Upper lobe of left lung (tissue), 6 donors: ENCODE measurements at regions not wholly inside any gene's neighbourhood (a gene's known extent, or its start where the extent isn't known, plus 50 kb on each side); places are given as distances from the start of the nearest gene placed in this dataset.

Experiments used
- ATAC-seq, 2 donors: fragments of 200-7000 bp; cut with Tn5 transposase; one replicate each; pipeline ENCODE4 v1.9.1; 2022; ENCODE audit warnings: mild to moderate bottlenecking in 2 of 2, moderate library complexity in 2 of 2; ENCODE audit not compliant: low FRiP score in 2 of 2
- DNase-seq, 2 donors: peaks; one replicate each; pipeline ENCODE4 v3.0.0-alpha.2; 2019 to 2020
- H3K27ac ChIP-seq, 4 donors: fragments of 200-600 bp; sonication (generic); one replicate each; pipeline ENCODE4 v1.5.1; 2016 to 2019
- H3K27me3 ChIP-seq, 4 donors: fragments of 200-600 bp; sonication (generic); one replicate each; pipeline ENCODE4 v1.5.1; 2017 to 2019
- H3K36me3 ChIP-seq, 4 donors: fragments of 200-600 bp; sonication (generic); one replicate each; pipeline ENCODE4 v1.5.1; 2016 to 2019
- H3K4me1 ChIP-seq, 4 donors: fragments of 200-600 bp; sonication (generic); one replicate each; pipeline ENCODE4 v1.5.1; 2018 to 2019
- H3K4me3 ChIP-seq, 4 donors: fragments of 200-600 bp; sonication (generic); one replicate each; pipeline ENCODE4 v1.5.1; 2017 to 2019; ENCODE audit warnings: mild to moderate bottlenecking in 2 of 4, moderate library complexity in 1 of 4
- H3K9me3 ChIP-seq, 4 donors: fragments of 200-600 bp; sonication (generic); one replicate each; pipeline ENCODE4 v1.5.1; 2018 to 2019
- CTCF ChIP-seq, 6 experiments: fragments of 450-650 bp in 4 of 6; fragments of 200-600 bp in 2 of 6; sonication (generic) in 2 of 6; IDR thresholded peaks; one replicate each; pipeline ENCODE4 v1.5.1; 2016 to 2019; ENCODE audit warnings: antibody characterized with exemption in 6 of 6
- EP300 ChIP-seq, 4 donors: sonication (generic); formaldehyde crosslinking; IDR thresholded peaks; one replicate each; pipeline ENCODE4 v1.5.1; 2017; ENCODE audit warnings: antibody characterized with exemption in 4 of 4, control low read depth in 2 of 4
- POLR2A ChIP-seq, 4 donors: fragments of 450-650 bp; IDR thresholded peaks; one replicate each; pipeline ENCODE4 v1.5.1; 2016 to 2017; ENCODE audit warnings: antibody characterized with exemption in 4 of 4, mild to moderate bottlenecking in 2 of 4
- POLR2AphosphoS5 ChIP-seq, 2 donors: sonication (generic); formaldehyde crosslinking; IDR thresholded peaks; one replicate each; pipeline ENCODE4 v1.5.1; 2017; ENCODE audit warnings: antibody characterized with exemption in 2 of 2
- WGBS, 2 donors: methylation state at CpG; one replicate each; pipeline ENCODE4 v1.1.5; 2017 to 2018; 5-methylcytosine and 5-hydroxymethylcytosine counted together
- donor health status: DM: no; HTN: no; CAD: no; lungs with moderate emphysema.
- donor health status: DM: no; HTN: yes; CAD: no; lungs with severe emphysema.

- no peak overlapping the region for H3K4me3 ChIP-seq
- DNase-seq = no peak
- H3K9me3 ChIP-seq = no peaks in the 10 kb centered on the region
- peaks cover 28 to 30% (median 29%) of the 10 kb centered on the region in 4 donors for H3K4me1 ChIP-seq
- peak overlapping the region; percentile 76 to 81 (median 76) for H3K27ac ChIP-seq
- peak; percentile 26 to 38 for ATAC-seq
- H3K27me3 ChIP-seq = no peaks in the 10 kb centered on the region
- 49 to 68% methylated on average over 6 of the region's 6 CpGs for WGBS, 2 donors
- no peaks in the 10 kb centered on the region for H3K36me3 ChIP-seq
- TF ChIP-seq EP300 (IDR thresholded peaks at IDR 0.05) (no peak), CTCF (IDR thresholded peaks at IDR 0.05) (no peak)
Observed at GRCh38 chr4:138910195-138910913, 105.2 kb upstream of the NOCT start.

- no peak for TF ChIP-seq POLR2AphosphoS5 (IDR thresholded peaks at IDR 0.05)
- TF ChIP-seq EP300 (IDR thresholded peaks at IDR 0.05) = no peak
- TF ChIP-seq CTCF (IDR thresholded peaks at IDR 0.05) = no peak
- TF ChIP-seq POLR2A (IDR thresholded peaks at IDR 0.05) = no peak
- DNase-seq (no peak), ATAC-seq (no peak)
- 95 to 99% methylated on average over 4 of the region's 4 CpGs for WGBS, 2 donors
- H3K27ac ChIP-seq = peak overlapping the region in 3 of 4 donors; percentile 76 to 81 (median 77)
- H3K9me3 ChIP-seq = no peaks in the 10 kb centered on the region
- no peaks in the 10 kb centered on the region for H3K27me3 ChIP-seq
- H3K36me3 ChIP-seq = no peaks in the 10 kb centered on the region
- H3K4me1 ChIP-seq = peaks cover 28 to 30% (median 28%) of the 10 kb centered on the region in 4 donors
- no peak overlapping the region for H3K4me3 ChIP-seq
Observed at GRCh38 chr4:138909587-138909986, 106.0 kb upstream of the NOCT start.

- H3K9me3 ChIP-seq = no peaks in the 10 kb centered on the region
- no peaks in the 10 kb centered on the region for H3K27me3 ChIP-seq
- no peak for DNase-seq
- peaks cover 27 to 30% (median 28%) of the 10 kb centered on the region in 4 donors for H3K4me1 ChIP-seq
- no peak for ATAC-seq
- H3K36me3 ChIP-seq = no peaks in the 10 kb centered on the region
- TF ChIP-seq POLR2AphosphoS5 (IDR thresholded peaks at IDR 0.05) = no peak
- no peak for TF ChIP-seq EP300 (IDR thresholded peaks at IDR 0.05)
- TF ChIP-seq POLR2A (IDR thresholded peaks at IDR 0.05) = no peak
- no peak for TF ChIP-seq CTCF (IDR thresholded peaks at IDR 0.05)
- no peak overlapping the region for H3K27ac ChIP-seq
- WGBS, 2 donors = 90 to 94% methylated on average over 5 of the region's 5 CpGs
- no peak overlapping the region for H3K4me3 ChIP-seq
Observed at GRCh38 chr4:138908134-138908533, 107.4 kb upstream of the NOCT start.

GRCh38 chr4:138907174-138907573 lies 108.4 kb upstream of the NOCT start:
- no peak overlapping the region for H3K27ac ChIP-seq
- H3K4me3 ChIP-seq = no peak overlapping the region
- H3K36me3 ChIP-seq = no peaks in the 10 kb centered on the region
- no peaks in the 10 kb centered on the region for H3K27me3 ChIP-seq
- no peak for TF ChIP-seq EP300 (IDR thresholded peaks at IDR 0.05)
- no peak for TF ChIP-seq POLR2AphosphoS5 (IDR thresholded peaks at IDR 0.05)
- TF ChIP-seq POLR2A (IDR thresholded peaks at IDR 0.05) = no peak
- TF ChIP-seq CTCF (IDR thresholded peaks at IDR 0.05) = no peak
- H3K9me3 ChIP-seq = no peaks in the 10 kb centered on the region
- DNase-seq (no peak), ATAC-seq (no peak)
- WGBS, 2 donors = 95 to 99% methylated on average over 4 to 5 of the region's 5 CpGs
- H3K4me1 ChIP-seq = peaks cover 20 to 23% (median 22%) of the 10 kb centered on the region in 4 donors

GRCh38 chr4:138904793-138905192 lies 110.8 kb upstream of the NOCT start:
- no peak for TF ChIP-seq EP300 (IDR thresholded peaks at IDR 0.05)
- no peak for TF ChIP-seq POLR2AphosphoS5 (IDR thresholded peaks at IDR 0.05)
- TF ChIP-seq CTCF (IDR thresholded peaks at IDR 0.05) = no peak
- TF ChIP-seq POLR2A (IDR thresholded peaks at IDR 0.05) = no peak
- Histone ChIP-seq H3K27ac (no peak overlapping the region), H3K4me3 (no peak overlapping the region), H3K4me1 (peaks cover 0 to 4% (median 0%) of the 10 kb centered on the region in 4 donors), H3K9me3 (no peaks in the 10 kb centered on the region), H3K36me3 (no peaks in the 10 kb centered on the region), H3K27me3 (no peaks in the 10 kb centered on the region)
- DNase-seq (no peak), ATAC-seq (no peak)
- WGBS, 2 donors = 86 to 92% methylated on average over 4 of the region's 4 CpGs
